Ovary (tissue), 7 donors: ENCODE measurements at regions not wholly inside any gene's neighbourhood (a gene's known extent, or its start where the extent isn't known, plus 50 kb on each side); places are given as distances from the start of the nearest gene placed in this dataset.

ENCODE experiments used
- DNase-seq, 5 donors: peaks; one replicate each; pipeline ENCODE4 v3.0.0-alpha.2; 2019 to 2020
- H3K27ac ChIP-seq, 2 donors: fragments of 200-600 bp; one replicate each; pipeline versions ENCODE4 v1.5.1 to v1.8.0; 2019 to 2022
- H3K27me3 ChIP-seq: fragments of 200-600 bp; one replicate; pipeline ENCODE4 v1.8.0; 2022
- H3K36me3 ChIP-seq: fragments of 200-600 bp; sonication (generic); one replicate; pipeline ENCODE4 v1.5.1; 2019
- H3K4me1 ChIP-seq: one replicate; pipeline ENCODE4 v1.8.1; 2013; ENCODE audit warnings: mild to moderate bottlenecking, moderate library complexity; ENCODE audit not compliant: insufficient read depth
- H3K4me3 ChIP-seq: fragments of 200-600 bp; sonication (generic); one replicate; pipeline ENCODE4 v1.5.1; 2017
- H3K9me3 ChIP-seq, 2 donors: fragments of 200-600 bp in 1 of 2; sonication (generic) in 1 of 2; one replicate each; pipeline versions ENCODE4 v1.5.1 to v1.8.1; 2013 to 2019; ENCODE audit warnings: mild to moderate bottlenecking in 1 of 2, moderate library complexity in 1 of 2
- EP300 ChIP-seq: sonication (generic); formaldehyde crosslinking; IDR thresholded peaks from one replicate; pipeline ENCODE4 v1.6.1; 2017; ENCODE audit warnings: antibody characterized with exemption
- POLR2A ChIP-seq: fragments of 450-650 bp; IDR thresholded peaks from one replicate; pipeline ENCODE4 v1.6.1; 2017; ENCODE audit warnings: antibody characterized with exemption, mild to moderate bottlenecking, moderate library complexity
- WGBS, 3 donors: extraction: QIAGEN DNeasy Blood & Tissue Kit in 1 of 3; methylation state at CpG; one replicate each; pipeline versions ENCODE4 v1.1.5 to v1.1.7; 2013 to 2017; 5-methylcytosine and 5-hydroxymethylcytosine counted together
- intact Hi-C, 4 donors: fragments of 100-400 bp; cut with DNase I; formaldehyde crosslinking; loops; one replicate each; pipeline versions ENCODE4 v1.11.0 to v1.15.1; 2022 to 2023
- TF ChIP-seq, protein P1 (sequence below), 3 donors: fragments of 450-650 bp in 2 of 3; fragments of 200-600 bp in 1 of 3; IDR thresholded peaks; one replicate each; pipeline versions ENCODE4 v1.5.1 to v1.8.0; 2016 to 2022; ENCODE audit warnings: antibody characterized with exemption in 3 of 3, mild to moderate bottlenecking in 1 of 3
- donor health status: DM: no; HTN: no; CAD: no; lungs with moderate emphysema.
- donor health status: DM: no; HTN: no; CAD: no.
- donor health status: Bipolar disorder and iron deficiency.
- donor health status: DM: no; HTN: no; CAD: no.
- donor health status: DM: yes; HTN: yes; CAD: no.

DNA sequence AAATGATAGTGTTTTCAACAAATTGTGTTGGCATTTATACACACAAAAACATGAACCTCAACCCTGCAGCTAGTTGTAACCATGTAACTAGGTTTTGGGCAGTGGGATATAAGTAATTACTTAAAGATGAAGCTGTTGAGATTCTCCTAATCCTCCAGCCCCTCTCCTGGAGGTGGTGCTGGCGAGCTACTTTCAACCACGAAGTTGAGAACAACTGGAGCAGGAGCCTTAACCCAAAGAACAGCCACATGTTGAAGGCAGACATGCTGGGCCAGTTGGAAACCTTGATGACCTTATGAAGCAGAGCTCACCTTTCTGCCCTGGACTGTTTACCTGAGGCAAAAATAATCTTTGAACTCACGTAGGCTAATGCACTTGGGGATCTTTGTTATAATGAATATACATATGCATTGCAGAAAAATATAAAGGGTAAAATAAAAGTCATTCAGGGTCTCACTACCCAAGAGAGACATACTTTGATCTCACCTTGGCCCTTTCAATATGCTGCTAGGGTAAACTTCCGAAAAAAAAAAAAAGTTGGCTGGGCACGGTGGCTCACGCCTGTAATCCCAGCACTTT, 89.6 kb upstream of the NPAS2 start:
- Histone ChIP-seq H3K4me1 (no peaks in the 10 kb centered on the region), H3K27ac (no peak overlapping the region), H3K9me3 (peaks cover 0 to 3% of the 10 kb centered on the region in 2 donors), H3K27me3 (no peaks in the 10 kb centered on the region), H3K36me3 (no peaks in the 10 kb centered on the region), H3K4me3 (no peak overlapping the region)
- TF ChIP-seq POLR2A (no peak), EP300 (no peak)
- TF ChIP-seq, protein P1, sequence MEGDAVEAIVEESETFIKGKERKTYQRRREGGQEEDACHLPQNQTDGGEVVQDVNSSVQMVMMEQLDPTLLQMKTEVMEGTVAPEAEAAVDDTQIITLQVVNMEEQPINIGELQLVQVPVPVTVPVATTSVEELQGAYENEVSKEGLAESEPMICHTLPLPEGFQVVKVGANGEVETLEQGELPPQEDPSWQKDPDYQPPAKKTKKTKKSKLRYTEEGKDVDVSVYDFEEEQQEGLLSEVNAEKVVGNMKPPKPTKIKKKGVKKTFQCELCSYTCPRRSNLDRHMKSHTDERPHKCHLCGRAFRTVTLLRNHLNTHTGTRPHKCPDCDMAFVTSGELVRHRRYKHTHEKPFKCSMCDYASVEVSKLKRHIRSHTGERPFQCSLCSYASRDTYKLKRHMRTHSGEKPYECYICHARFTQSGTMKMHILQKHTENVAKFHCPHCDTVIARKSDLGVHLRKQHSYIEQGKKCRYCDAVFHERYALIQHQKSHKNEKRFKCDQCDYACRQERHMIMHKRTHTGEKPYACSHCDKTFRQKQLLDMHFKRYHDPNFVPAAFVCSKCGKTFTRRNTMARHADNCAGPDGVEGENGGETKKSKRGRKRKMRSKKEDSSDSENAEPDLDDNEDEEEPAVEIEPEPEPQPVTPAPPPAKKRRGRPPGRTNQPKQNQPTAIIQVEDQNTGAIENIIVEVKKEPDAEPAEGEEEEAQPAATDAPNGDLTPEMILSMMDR (IDR thresholded peaks at IDR 0.05): no peak
- DNase-seq: no peak
- intact Hi-C loops: no loop called here
- 66 to 76% (median 71%) methylated on average over 6 of the region's 6 CpGs for WGBS, 3 donors

DNA sequence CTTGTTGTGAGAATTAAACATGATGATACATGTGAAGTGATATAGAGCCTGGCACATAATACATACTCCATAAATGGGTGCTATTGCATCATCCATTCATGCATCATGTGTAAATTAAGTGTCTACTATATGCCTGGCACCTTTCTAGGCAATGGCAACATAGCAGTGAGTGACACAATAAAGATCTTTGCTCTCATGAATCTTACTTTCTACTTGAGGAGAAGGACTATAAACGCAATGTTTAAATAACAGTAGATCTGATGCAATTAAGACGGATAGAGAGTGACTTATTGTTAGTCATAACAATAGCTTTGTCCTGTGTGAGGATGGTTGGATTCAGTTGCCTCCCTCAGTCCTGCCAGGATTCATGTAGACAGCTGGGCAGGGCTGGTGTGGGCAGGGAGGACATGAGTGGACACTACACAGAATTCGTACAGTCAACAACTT, 88.4 kb upstream of the NPAS2 start:
- Histone ChIP-seq H3K4me1 (no peaks in the 10 kb centered on the region), H3K27ac (no peak overlapping the region), H3K4me3 (no peak overlapping the region), H3K36me3 (no peaks in the 10 kb centered on the region), H3K27me3 (no peaks in the 10 kb centered on the region), H3K9me3 (peaks cover 0 to 3% of the 10 kb centered on the region in 2 donors)
- intact Hi-C loops: no loop called here
- WGBS, 3 donors: 86 to 87% (median 87%) methylated on average over 3 of the region's 3 CpGs
- no peak for TF ChIP-seq EP300
- TF ChIP-seq, protein P1 (IDR thresholded peaks at IDR 0.05): no peak
- TF ChIP-seq POLR2A: no peak
- DNase-seq: no peak

DNA sequence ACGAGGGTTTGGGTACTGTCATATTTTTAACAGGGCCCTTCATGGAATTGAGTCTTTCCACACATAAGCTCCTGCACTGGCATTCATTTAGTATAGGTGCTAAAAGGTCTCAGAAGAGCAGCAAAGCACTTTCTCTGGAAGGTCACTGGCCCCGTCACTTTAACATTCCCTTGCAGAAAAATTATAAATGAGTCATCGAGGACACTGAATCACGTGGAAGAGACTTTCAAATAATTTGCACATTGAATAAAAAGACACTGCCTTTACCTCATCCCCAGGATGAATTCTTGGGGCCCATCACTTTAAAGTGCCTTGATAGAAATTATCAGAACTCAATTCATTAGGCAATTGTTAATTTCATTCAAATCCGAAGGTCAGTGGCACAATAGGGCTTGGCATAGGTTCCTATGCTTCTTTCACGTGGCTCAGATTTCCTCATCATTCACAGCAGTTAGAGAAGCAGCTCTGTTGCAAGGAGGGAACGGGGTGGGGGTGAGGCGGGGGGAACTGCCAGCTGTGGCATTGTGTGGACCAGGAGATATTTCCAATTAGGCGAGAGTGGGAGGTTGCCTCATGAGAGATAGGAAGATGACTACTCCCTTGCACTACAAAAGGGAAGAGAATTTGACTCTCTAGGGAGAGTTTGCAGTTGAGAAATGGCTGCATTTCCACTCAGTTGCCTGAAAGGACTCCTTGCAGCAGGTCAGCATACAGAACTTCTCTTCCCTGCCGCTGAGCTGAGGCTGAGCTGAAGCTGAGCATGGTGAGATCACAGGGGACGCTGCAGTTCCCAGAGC, 86.3 kb upstream of the NPAS2 start:
- no peak overlapping the region for H3K27ac ChIP-seq
- intact Hi-C loops: no loop called here
- H3K4me3 ChIP-seq: no peak overlapping the region
- H3K36me3 ChIP-seq: no peaks in the 10 kb centered on the region
- no peaks in the 10 kb centered on the region for H3K27me3 ChIP-seq
- H3K4me1 ChIP-seq: no peaks in the 10 kb centered on the region
- peaks cover 0 to 3% of the 10 kb centered on the region in 2 donors for H3K9me3 ChIP-seq
- WGBS, 3 donors: 22 to 24% (median 23%) methylated on average over 11 of the region's 11 CpGs
- no peak for DNase-seq
- TF ChIP-seq EP300 (no peak), POLR2A (no peak)
- TF ChIP-seq, protein P1 (IDR thresholded peaks at IDR 0.05): no peak

DNA sequence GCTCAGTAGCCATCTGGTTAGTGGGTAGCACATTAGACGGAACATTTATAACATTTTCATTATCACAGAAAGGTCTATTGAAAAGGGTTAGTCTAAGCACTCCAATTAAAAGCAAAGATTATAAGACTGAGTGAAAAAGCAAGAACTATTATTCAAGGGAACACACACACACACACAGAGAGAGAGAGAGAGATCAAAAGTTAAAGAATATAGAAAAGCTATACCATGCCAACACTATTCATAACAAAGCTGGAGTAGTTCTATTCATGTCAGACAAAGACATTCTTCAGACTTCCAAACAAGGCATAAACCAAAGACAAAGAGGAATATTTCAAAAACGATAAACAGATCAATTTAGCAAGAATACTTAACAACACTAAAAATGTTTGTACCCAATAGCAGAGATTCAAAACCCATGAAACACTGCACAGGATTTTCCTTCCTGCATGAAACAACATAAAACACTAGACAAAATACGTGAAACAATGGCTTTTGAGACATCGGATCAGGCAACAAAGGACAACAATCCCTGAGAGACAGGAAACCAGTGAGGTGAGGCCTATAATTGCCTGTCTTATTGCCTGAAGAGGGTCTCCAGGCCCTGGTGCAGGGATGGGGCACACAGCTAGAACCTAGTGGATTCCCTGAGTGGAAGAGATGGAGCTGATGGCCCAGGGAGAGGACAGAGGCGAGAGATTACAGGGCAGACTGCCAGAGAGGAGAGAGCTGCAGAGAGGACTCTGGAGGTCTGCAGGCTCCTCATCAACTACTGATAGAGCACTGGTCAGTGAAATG, 83.6 kb upstream of the NPAS2 start:
- Histone ChIP-seq H3K27ac (no peak overlapping the region), H3K36me3 (no peaks in the 10 kb centered on the region), H3K9me3 (no peaks in the 10 kb centered on the region), H3K4me1 (no peaks in the 10 kb centered on the region), H3K27me3 (no peaks in the 10 kb centered on the region), H3K4me3 (no peak overlapping the region)
- TF ChIP-seq, protein P1 (IDR thresholded peaks at IDR 0.05): no peak
- TF ChIP-seq EP300: no peak
- no peak for TF ChIP-seq POLR2A
- no peak for DNase-seq
- WGBS, 3 donors: 86 to 94% (median 89%) methylated on average over 5 of the region's 5 CpGs
- intact Hi-C loops: no loop called here
